Endothelial cell (in vitro differentiated cells): ENCODE measurements at regions not wholly inside any gene's neighbourhood (a gene's known extent, or its start where the extent isn't known, plus 50 kb on each side); places are given as distances from the start of the nearest gene placed in this dataset.

Experiments
- DNase-seq: peaks from one replicate; pipeline ENCODE4 v3.0.0; 2021; ENCODE audit warnings: low spot score
- H3K27ac Mint-ChIP-seq: one replicate; pipeline ENCODE4 v1.8.0; 2021; ENCODE audit warnings: mixed read lengths, inconsistent platforms; ENCODE audit not compliant: unreplicated experiment
- H3K27me3 Mint-ChIP-seq: one replicate; pipeline ENCODE4 v1.8.0; 2021; ENCODE audit warnings: mild to moderate bottlenecking, moderate library complexity, mixed read lengths, inconsistent platforms; ENCODE audit not compliant: unreplicated experiment
- H3K36me3 Mint-ChIP-seq: one replicate; pipeline ENCODE4 v1.8.0; 2021; ENCODE audit warnings: mild to moderate bottlenecking, low read depth, mixed read lengths, inconsistent platforms; ENCODE audit not compliant: unreplicated experiment
- H3K4me1 Mint-ChIP-seq: one replicate; pipeline ENCODE4 v1.8.0; 2021; ENCODE audit warnings: mild to moderate bottlenecking, mixed read lengths, inconsistent platforms; ENCODE audit not compliant: unreplicated experiment
- H3K4me3 Mint-ChIP-seq: one replicate; pipeline ENCODE4 v1.8.0; 2021; ENCODE audit warnings: mild to moderate bottlenecking, mixed read lengths, inconsistent platforms; ENCODE audit not compliant: unreplicated experiment
- H3K9me3 Mint-ChIP-seq: one replicate; pipeline ENCODE4 v1.8.0; 2021; ENCODE audit warnings: mixed read lengths, inconsistent platforms; ENCODE audit not compliant: unreplicated experiment
- TF ChIP-seq, protein P1 (sequence below): fragments of 200-600 bp; sonication (generic); IDR thresholded peaks from one replicate; pipeline ENCODE4 v1.5.0; 2021; ENCODE audit warnings: antibody characterized with exemption; ENCODE audit not compliant: unreplicated experiment

DNA sequence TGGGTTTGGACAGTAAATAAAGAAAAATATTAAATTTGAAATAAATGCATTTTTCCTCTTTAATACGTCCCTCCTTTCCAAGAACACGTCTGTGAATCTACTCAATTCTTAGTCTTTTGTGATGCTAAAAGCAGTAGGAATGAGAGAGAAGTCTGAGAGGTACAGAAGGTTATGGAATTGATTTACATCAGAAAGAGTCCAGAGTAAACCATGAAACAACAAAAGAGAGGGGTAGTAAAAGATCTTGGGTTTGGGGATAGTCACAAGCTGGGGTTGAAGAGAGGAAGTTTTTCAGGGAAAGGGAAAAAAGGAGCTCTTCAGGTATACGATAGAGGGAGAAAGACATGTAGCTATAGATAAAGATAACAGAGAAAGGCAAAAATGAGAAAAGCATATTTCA lies 215.4 kb downstream of the RAB28 start:
- TF ChIP-seq, protein P1, sequence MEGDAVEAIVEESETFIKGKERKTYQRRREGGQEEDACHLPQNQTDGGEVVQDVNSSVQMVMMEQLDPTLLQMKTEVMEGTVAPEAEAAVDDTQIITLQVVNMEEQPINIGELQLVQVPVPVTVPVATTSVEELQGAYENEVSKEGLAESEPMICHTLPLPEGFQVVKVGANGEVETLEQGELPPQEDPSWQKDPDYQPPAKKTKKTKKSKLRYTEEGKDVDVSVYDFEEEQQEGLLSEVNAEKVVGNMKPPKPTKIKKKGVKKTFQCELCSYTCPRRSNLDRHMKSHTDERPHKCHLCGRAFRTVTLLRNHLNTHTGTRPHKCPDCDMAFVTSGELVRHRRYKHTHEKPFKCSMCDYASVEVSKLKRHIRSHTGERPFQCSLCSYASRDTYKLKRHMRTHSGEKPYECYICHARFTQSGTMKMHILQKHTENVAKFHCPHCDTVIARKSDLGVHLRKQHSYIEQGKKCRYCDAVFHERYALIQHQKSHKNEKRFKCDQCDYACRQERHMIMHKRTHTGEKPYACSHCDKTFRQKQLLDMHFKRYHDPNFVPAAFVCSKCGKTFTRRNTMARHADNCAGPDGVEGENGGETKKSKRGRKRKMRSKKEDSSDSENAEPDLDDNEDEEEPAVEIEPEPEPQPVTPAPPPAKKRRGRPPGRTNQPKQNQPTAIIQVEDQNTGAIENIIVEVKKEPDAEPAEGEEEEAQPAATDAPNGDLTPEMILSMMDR, result no peak
- DNase-seq, result no peak
- Mint-ChIP-seq H3K27me3 (no peaks in the 10 kb centered on the region), H3K4me3 (no peak overlapping the region), H3K4me1 (no peaks in the 10 kb centered on the region), H3K9me3 (no peaks in the 10 kb centered on the region), H3K27ac (no peak overlapping the region), H3K36me3 (no peaks in the 10 kb centered on the region)

DNA sequence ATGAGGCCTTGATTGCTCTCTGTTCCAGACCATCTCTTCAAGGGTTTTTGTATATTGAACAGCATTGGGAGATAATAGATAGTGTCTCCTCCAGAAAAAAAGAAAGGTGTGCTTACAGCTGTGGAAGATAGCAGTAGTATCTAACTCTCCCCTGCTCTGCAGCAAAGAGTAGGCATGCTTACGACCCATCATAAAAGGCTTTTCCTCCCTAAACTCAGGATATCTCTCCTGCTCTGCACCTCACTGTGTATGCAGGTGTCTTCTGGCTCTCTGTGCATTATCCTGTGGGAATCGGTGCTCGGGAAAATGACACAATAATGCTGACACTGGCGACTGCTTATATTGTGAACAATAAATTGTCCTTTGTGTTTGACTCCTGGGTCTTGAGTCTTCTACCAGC lies 216.0 kb downstream of the RAB28 start:
- no peaks in the 10 kb centered on the region for H3K4me1 Mint-ChIP-seq
- no peak for DNase-seq
- H3K36me3 Mint-ChIP-seq, result no peaks in the 10 kb centered on the region
- no peaks in the 10 kb centered on the region for H3K9me3 Mint-ChIP-seq
- H3K27ac Mint-ChIP-seq, result no peak overlapping the region
- TF ChIP-seq, protein P1, result no peak
- no peaks in the 10 kb centered on the region for H3K27me3 Mint-ChIP-seq
- H3K4me3 Mint-ChIP-seq, result no peak overlapping the region

DNA sequence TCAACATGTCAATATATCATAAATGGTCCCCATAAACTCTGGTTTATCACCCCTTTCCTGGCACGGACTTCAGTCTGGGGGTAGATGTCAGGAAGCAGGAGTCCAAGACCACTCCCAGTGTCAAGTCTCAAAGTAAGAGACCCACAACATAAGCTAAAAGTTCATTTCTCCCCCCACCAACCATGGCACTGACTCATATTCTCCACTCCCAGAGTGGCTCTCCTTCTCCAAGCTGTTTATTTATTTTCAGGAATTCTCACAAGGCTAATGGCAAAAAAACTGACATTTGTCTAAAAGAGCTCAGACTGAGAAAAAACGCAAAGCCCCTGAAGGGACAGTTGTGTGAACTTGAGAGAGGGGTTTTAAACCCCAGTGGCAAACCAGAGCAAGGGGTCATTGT lies 217.0 kb downstream of the RAB28 start:
- H3K4me1 Mint-ChIP-seq, result no peaks in the 10 kb centered on the region
- H3K27me3 Mint-ChIP-seq, result no peaks in the 10 kb centered on the region
- DNase-seq, result no peak
- no peak overlapping the region for H3K4me3 Mint-ChIP-seq
- no peaks in the 10 kb centered on the region for H3K36me3 Mint-ChIP-seq
- no peaks in the 10 kb centered on the region for H3K9me3 Mint-ChIP-seq
- no peak overlapping the region for H3K27ac Mint-ChIP-seq
- TF ChIP-seq, protein P1, result no peak

DNA sequence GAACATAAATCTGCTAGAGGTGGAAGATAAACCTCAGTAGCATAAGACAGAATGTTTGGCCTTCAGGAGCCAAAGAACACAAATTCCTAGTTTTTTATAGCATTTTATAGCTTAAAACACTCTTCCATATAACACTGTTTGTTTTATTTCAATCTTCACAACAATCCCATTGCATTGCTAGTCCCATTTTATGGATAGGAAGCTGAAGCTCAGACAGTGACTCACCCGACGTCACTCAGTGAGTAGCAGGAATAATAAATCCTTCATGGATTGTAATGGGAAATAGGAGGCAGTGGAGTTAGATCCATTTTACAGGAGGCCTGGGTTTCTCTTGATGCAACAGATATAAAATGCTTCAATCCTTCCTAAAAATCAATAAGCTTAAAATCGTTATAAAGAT lies 217.5 kb downstream of the RAB28 start:
- TF ChIP-seq, protein P1, result no peak
- H3K9me3 Mint-ChIP-seq, result no peaks in the 10 kb centered on the region
- no peak for DNase-seq
- no peak overlapping the region for H3K27ac Mint-ChIP-seq
- H3K36me3 Mint-ChIP-seq, result no peaks in the 10 kb centered on the region
- H3K4me3 Mint-ChIP-seq, result no peak overlapping the region
- H3K27me3 Mint-ChIP-seq, result no peaks in the 10 kb centered on the region
- no peaks in the 10 kb centered on the region for H3K4me1 Mint-ChIP-seq

DNA sequence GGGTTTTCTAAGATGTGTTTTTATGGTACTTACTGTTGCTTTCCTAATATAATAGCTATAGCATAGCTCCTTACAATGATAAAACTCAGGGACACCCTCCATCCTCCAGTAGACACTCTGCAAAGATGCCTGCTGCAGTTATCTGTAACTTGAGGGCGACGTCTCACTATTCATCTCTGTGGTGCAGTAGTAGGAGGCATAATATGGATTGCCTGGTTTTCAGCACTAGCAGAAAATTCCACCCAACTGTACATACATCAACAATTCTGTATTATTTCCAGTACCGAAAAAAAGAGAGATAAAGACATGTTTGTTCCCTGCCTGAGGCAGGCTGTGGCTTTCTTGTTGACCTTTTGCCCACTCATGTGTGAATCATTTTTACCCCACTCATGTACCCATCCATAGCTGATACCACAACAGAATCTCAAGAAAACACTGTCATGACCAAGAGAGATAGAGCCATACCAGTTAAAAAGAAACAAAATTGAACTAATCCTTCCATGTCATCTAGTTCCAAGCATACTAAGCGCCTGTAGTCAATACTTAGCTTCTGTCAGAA lies 220.1 kb downstream of the RAB28 start:
- no peak overlapping the region for H3K4me3 Mint-ChIP-seq
- no peak overlapping the region for H3K27ac Mint-ChIP-seq
- no peak for DNase-seq
- H3K4me1 Mint-ChIP-seq, result peaks cover 4% of the 10 kb centered on the region
- no peaks in the 10 kb centered on the region for H3K9me3 Mint-ChIP-seq
- TF ChIP-seq, protein P1, result no peak
- no peaks in the 10 kb centered on the region for H3K36me3 Mint-ChIP-seq
- no peaks in the 10 kb centered on the region for H3K27me3 Mint-ChIP-seq
